A673 (cell line): ENCODE measurements at regions not wholly inside any gene's neighbourhood (a gene's known extent, or its start where the extent isn't known, plus 50 kb on each side); places are given as distances from the start of the nearest gene placed in this dataset.

Source experiments
- BruUV-seq: library from RNA; stranded (reverse); fragments of 400-500 nt; replicated peaks from 2 replicates; lab custom pipeline; 2021; lab: Mats Ljungman, UMichigan
- CTCF ChIA-PET: fragments of 300-600 bp; sonication (Branson Sonifier 250); formaldehyde crosslinking; loops from one replicate; lab custom pipeline; 2022; ENCODE audit warnings: antibody characterized with exemption; lab: Charles Lee
- POLR2A ChIA-PET: fragments of 300-600 bp; sonication (Branson Sonifier 250); formaldehyde crosslinking; loops from one replicate; lab custom pipeline; 2022; ENCODE audit warnings: antibody characterized with exemption; ENCODE audit not compliant: low non-redundant PET; lab: Charles Lee
- DNase-seq: peaks from one replicate; pipeline ENCODE4 v3.0.0-alpha.2; 2015; ENCODE audit warnings: low spot score
- H3K27ac ChIP-seq: fragments of 200-600 bp; sonication (generic); 2 replicates; pipeline ENCODE4 v1.5.1; 2016; ENCODE audit warnings: mixed run types, low read depth, mild to moderate bottlenecking, mixed read lengths, antibody characterized with exemption, low read length; ENCODE audit not compliant: poor library complexity, severe bottlenecking
- H3K27me3 ChIP-seq: fragments of 200-600 bp; sonication (generic); replicated peaks from 2 replicates; pipeline ENCODE4 v1.6.1; 2017; ENCODE audit warnings: mixed run types, low read depth, mild to moderate bottlenecking, mixed read lengths, antibody characterized with exemption, low read length; ENCODE audit not compliant: insufficient read depth, poor library complexity
- H3K36me3 ChIP-seq: fragments of 200-600 bp; sonication (generic); 2 replicates; pipeline ENCODE4 v1.6.1; 2016; ENCODE audit warnings: mixed run types, mild to moderate bottlenecking, mixed read lengths, antibody characterized with exemption, low read length; ENCODE audit not compliant: insufficient read depth, poor library complexity, severe bottlenecking
- H3K4me1 ChIP-seq: fragments of 200-600 bp; sonication (generic); 2 replicates; pipeline ENCODE4 v1.6.1; 2017; ENCODE audit warnings: mixed run types, mild to moderate bottlenecking, mixed read lengths, antibody characterized with exemption, low read length; ENCODE audit not compliant: insufficient read depth, poor library complexity, severe bottlenecking
- H3K4me3 ChIP-seq: fragments of 200-600 bp; sonication (generic); 2 replicates; pipeline ENCODE4 v1.5.1; 2016; ENCODE audit warnings: low read depth, mixed run types, mild to moderate bottlenecking, mixed read lengths, low read length; ENCODE audit not compliant: poor library complexity, severe bottlenecking
- H3K9me3 ChIP-seq: fragments of 200-600 bp; sonication (generic); 2 replicates; pipeline ENCODE4 v1.6.1; 2016; ENCODE audit warnings: mixed run types, low read depth, mild to moderate bottlenecking, mixed read lengths, antibody characterized with exemption, low read length; ENCODE audit not compliant: poor library complexity, severe bottlenecking
- EZH2 ChIP-seq: fragments of 200-600 bp; sonication (generic); IDR thresholded peaks from 2 replicates; pipeline ENCODE4 v1.6.1; 2017; ENCODE audit warnings: borderline replicate concordance, low read depth, mild to moderate bottlenecking, mixed read lengths, antibody characterized with exemption, low read length; ENCODE audit not compliant: poor library complexity, severe bottlenecking
- intact Hi-C: fragments of 100-400 bp; cut with micrococcal nuclease; formaldehyde crosslinking; loops from one replicate; pipeline ENCODE4 v1.10.0; 2022; ENCODE audit not compliant: unreplicated experiment
- TF ChIP-seq, protein P1 (sequence below): fragments of 300-800, 200-600 bp; sonication (generic); conservative IDR thresholded peaks from 2 replicates; pipeline ENCODE4 v1.5.1; 2017; ENCODE audit warnings: low read depth, mild to moderate bottlenecking, antibody characterized with exemption, low read length, moderate library complexity, mixed read lengths

DNA sequence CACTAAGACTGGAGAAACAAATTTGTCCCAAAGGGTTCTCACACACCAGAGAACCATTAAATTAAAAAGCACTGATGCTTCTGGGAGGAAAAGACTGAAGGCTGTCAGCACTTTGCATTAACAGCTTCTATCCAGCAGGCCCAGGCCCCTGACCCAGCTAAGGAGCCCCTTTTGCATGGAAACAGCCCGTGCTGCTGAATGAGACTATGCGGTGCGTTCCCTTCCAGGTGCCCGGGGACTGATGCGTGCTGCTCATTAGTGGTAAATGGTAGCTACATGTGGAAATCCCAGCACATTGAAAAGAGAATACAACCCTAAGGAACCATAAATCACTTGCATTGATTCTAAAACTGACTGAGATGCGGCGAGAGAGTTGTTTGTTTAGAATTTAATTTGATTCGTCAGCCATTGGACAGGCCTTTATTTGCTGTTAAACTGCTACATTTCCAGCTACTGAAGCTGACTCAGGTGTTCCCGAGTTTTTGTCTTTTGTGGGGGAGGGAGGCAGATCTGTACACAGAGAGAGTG, 351.0 kb upstream of the SLC24A2 start:
- H3K4me3 ChIP-seq: no peak overlapping the region
- no peaks in the 10 kb centered on the region for H3K36me3 ChIP-seq
- no peaks in the 10 kb centered on the region for H3K27me3 ChIP-seq
- no peak overlapping the region for H3K27ac ChIP-seq
- no peaks in the 10 kb centered on the region for H3K9me3 ChIP-seq
- intact Hi-C loops: no loop called here
- ChIA-PET CTCF (no interaction called here), POLR2A (no interaction called here)
- DNase-seq: no peak
- no peaks in the 10 kb centered on the region for H3K4me1 ChIP-seq
- BruUV-seq: no TSS peak
- TF ChIP-seq, protein P1, sequence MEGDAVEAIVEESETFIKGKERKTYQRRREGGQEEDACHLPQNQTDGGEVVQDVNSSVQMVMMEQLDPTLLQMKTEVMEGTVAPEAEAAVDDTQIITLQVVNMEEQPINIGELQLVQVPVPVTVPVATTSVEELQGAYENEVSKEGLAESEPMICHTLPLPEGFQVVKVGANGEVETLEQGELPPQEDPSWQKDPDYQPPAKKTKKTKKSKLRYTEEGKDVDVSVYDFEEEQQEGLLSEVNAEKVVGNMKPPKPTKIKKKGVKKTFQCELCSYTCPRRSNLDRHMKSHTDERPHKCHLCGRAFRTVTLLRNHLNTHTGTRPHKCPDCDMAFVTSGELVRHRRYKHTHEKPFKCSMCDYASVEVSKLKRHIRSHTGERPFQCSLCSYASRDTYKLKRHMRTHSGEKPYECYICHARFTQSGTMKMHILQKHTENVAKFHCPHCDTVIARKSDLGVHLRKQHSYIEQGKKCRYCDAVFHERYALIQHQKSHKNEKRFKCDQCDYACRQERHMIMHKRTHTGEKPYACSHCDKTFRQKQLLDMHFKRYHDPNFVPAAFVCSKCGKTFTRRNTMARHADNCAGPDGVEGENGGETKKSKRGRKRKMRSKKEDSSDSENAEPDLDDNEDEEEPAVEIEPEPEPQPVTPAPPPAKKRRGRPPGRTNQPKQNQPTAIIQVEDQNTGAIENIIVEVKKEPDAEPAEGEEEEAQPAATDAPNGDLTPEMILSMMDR: no peak
- no peak for TF ChIP-seq EZH2

DNA sequence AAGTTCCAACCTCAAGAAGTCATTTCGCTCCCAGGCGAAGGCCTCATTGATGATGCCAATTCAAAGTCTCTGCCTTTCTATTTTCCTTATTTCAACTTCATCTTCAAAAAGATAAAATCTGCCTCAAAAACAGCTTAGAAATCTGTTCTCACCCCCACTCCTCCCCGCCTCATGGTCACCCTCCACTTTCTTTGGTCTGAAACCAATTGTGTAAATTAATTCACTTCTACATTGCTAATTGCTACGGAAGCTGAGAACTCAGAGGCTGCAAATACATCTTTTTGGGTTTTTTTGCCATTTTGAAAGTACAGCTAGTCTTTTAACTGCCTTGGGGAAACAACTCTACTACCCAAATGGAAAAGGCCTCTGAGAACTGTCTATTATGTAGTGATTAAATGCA, 350.0 kb upstream of the SLC24A2 start:
- H3K4me3 ChIP-seq: no peak overlapping the region
- DNase-seq: no peak
- no peaks in the 10 kb centered on the region for H3K4me1 ChIP-seq
- H3K9me3 ChIP-seq: no peaks in the 10 kb centered on the region
- H3K27ac ChIP-seq: no peak overlapping the region
- no peaks in the 10 kb centered on the region for H3K27me3 ChIP-seq
- intact Hi-C loops: no loop called here
- no peak for TF ChIP-seq EZH2
- TF ChIP-seq, protein P1: no peak
- no peaks in the 10 kb centered on the region for H3K36me3 ChIP-seq
- no TSS peak for BruUV-seq
- CTCF ChIA-PET: no interaction called here
- POLR2A ChIA-PET: no interaction called here

DNA sequence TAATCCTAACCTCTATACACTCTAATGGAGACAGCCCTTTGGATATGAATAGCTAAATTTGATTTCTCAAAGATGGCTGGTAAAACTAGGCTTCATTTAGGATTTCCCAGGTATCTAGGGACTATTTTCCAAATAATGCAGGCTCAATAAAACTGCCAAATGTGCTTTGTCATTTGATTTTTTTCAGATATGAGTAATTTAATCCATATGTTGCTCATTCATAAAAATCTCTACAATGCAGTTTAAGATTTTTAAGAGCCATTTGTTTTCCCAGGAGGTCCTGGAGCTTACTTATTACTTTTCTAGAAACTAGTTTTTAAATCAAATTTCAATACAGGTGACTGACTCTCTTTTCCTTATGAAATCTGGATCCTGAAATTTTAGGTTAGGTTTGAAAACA, 349.3 kb upstream of the SLC24A2 start:
- Histone ChIP-seq H3K27ac (no peak overlapping the region), H3K36me3 (no peaks in the 10 kb centered on the region), H3K9me3 (no peaks in the 10 kb centered on the region), H3K27me3 (no peaks in the 10 kb centered on the region), H3K4me1 (no peaks in the 10 kb centered on the region), H3K4me3 (no peak overlapping the region)
- intact Hi-C loops: no loop called here
- TF ChIP-seq, protein P1: no peak
- no peak for TF ChIP-seq EZH2
- POLR2A ChIA-PET: no interaction called here
- BruUV-seq: no TSS peak
- CTCF ChIA-PET: no interaction called here
- no peak for DNase-seq
